GM18508 (cell line): ENCODE measurements at regions not wholly inside any gene's neighbourhood (a gene's known extent, or its start where the extent isn't known, plus 50 kb on each side); places are given as distances from the start of the nearest gene placed in this dataset.
"Not testable (repeated sequence)": the region's sequence is repeated elsewhere in the genome, so short reads cannot be mapped to it uniquely, and the experiment has no call there.

ENCODE experiments used
- ATAC-seq: cut with Tn5 transposase; IDR thresholded peaks from one replicate; pipeline ENCODE4 v1.9.1; 2021; ENCODE audit warnings: moderate number of reproducible peaks; ENCODE audit not compliant: insufficient read depth, unreplicated experiment

DNA sequence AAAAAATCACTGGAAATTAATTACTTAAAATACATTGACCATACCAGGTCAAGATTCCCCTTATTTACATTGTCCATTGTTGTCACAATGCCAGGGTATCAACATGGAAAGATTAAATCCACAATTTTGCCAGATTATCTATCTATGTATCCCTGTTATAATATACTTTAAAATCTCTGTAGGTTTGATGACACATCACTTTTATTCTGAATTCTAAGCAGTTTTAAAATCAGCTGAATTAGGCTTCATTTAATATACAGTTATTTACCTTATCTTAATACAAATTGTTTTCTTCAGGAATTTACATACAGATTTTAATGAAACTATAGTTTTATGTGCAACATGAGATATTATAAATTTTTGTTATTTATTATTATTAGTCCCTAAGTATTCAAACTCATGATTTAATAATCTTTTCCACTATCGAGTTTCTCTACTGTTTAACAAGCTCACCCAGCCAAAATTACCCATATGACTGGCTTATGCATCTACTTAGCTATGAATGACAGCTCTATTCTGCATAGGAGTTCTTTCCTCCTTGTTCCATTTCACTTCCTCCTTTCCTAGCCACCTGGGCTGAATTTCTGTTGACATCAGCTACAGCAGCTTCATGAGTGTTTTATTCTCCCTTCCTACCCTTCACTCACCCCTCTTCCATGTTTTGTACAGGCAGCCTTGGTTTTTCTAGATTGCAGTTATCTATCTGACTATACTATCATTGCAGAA, 654.2 kb upstream of the MAP3K7 start:
- peak; percentile 60 for ATAC-seq

DNA sequence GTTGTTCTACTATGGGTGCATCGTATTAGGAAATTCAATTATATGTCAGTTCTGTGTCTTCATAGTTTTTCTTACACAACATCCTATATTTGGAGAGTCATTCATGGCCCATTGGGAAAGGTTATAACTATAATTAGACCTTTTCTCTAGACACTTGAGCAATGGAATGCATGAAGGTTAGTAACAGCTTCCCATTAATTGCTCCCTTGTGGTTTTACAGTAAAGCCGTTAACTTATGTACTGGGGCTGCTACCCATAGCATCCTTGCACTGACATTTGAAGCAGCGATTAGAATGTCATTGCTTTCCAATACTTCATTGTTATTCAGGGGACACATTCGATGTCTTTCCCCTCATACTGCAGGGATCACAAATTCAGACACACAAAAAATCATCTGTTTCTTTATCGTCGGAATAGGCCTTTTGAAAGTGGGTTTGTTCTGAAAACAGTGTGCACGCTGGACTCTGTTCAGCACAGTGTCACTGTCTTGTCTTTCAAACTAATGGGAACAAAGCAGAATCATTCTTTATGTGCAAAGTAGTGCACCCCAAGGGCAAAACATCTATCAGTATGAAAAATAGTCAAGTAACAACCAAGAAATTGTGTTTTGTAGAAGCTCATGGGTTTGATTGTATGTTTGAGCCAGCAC, 634.3 kb upstream of the MAP3K7 start:
- ATAC-seq = no peak

DNA sequence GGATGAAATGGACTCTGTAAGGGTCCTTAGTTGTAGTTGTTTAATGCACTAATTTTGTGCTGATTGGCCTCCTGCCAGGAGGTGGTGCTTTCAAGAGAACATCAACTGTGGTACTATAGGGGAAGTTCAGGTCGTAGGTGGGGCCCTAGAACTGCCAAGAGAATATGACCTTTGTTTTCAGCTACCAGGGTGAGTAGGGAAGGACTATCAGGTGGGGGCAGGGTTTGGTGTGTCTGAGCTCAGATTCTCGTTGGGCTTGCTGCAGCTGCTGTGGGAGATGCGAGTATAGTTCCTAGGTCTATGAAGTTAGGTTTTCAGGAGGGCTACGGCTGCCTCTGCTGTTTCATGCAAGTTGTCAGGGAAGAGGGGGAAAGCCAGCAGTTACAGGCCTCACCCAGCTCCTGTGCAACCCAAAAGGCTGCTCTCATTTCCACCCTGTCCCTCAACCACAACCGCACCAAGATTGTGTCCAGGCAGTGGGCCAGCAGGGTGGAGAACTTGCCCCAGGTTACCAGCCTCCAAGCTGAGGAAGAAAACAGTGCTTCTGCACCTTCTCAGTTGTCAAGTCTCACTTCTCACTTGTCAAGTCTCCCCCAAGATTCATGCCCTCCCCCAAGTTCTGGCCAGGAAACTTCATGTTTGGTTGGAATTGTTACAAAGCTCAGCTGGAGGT, 626.5 kb upstream of the MAP3K7 start:
- ATAC-seq = no peak

GRCh38 chr6:91198588-91199255, 611.9 kb upstream of the MAP3K7 start:
- no peak for ATAC-seq

- no peak for ATAC-seq
These were observed 609.9 kb upstream of the MAP3K7 start for GRCh38 chr6:91196729-91197128.

- no peak for ATAC-seq
These were observed 606.6 kb upstream of the MAP3K7 start for GRCh38 chr6:91193446-91193845.

DNA sequence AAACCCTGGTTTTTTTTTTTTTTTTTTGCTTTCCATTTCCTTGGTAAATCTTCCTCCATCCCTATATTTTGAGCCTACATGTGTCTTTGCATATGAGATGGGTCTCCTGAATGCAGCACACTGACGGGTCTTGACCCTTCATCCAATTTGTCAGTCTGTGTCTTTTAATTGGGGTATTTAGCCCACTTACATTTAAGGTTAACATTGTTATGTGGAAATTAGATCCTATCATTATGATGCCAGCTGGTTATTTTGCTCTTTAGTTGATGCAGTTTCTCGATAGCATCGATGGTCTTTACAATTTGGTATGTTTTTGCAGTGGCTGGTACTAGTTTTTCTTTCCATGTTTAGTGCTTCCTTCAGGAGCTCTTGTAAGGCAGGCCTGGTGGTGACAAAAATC, 603.2 kb upstream of the MAP3K7 start:
- not testable (repeated sequence) for ATAC-seq

DNA sequence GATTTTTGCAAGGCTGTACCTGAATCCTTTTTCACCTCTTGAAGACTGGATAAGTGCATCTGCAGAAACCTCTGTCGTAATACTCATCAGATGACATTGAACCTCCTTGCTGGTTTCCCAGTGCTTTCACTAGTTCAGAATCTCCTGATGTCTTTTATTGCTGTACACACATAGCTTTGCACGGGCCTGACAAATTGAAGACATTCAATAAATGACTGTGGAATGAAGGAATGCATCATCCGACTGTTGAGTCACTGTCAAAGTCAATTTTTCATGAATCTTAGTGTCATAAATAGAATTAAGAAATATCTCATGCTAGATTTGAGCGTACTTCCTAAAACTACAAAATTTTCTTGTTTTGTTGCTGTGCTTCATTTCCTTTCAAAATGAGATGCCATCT, 598.2 kb upstream of the MAP3K7 start:
- ATAC-seq = no peak

DNA sequence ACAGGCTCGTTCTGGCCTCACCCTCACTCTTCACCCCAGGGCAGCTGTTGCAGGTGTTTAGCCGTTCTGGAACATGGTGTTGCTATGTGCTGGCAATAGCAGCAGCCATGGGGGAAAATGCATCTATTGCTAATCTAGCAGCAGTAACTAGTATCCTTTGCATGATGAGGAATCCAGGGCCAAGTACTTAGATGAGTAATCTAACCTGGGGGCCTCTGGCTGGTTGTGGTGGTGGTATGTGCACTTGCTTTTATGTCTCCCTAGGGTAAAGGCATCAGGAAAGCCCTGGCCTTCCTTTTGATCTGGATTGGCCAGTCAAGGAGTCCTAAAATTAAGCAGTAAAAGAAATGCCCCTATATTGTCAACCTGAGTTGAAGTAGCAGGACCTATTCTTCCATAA, 594.5 kb upstream of the MAP3K7 start:
- ATAC-seq = no peak

DNA sequence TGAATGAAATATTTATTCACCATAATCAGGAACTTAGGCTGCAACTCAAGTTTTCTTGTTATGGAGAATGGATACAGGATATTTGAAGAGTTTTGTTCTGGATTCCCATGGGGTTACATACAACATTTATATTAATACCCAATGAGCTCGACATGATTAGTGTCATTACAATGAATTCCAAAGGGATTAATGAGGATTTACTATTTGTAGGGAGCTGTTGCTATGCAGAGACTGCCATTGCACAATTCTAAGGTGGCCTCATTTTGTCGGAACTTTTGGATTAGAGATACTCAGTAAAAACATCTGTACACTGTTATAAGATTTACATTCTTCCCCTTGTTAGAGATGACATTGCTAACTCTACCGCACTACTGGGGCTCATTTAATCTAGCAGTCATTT, 586.8 kb upstream of the MAP3K7 start:
- no peak for ATAC-seq

DNA sequence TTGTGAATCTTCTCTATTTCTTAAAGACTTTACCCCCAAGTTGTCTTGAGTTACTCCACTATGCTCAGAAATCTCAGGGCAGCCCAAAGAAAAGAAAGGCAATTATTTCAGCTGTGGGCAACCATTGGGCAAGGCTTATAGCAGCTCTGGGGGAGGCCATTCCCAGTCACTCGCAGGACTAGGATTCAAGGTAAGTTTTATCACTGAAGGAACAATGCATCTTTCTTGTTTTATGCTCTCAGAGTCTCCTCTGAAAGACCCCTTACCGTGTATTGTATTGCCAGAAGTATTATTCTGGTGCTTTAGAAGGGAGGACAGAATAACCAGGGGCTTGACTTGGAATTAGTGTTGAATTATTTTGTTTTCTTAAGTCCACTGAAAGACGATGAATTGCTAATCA, 586.3 kb upstream of the MAP3K7 start:
- no peak for ATAC-seq

DNA sequence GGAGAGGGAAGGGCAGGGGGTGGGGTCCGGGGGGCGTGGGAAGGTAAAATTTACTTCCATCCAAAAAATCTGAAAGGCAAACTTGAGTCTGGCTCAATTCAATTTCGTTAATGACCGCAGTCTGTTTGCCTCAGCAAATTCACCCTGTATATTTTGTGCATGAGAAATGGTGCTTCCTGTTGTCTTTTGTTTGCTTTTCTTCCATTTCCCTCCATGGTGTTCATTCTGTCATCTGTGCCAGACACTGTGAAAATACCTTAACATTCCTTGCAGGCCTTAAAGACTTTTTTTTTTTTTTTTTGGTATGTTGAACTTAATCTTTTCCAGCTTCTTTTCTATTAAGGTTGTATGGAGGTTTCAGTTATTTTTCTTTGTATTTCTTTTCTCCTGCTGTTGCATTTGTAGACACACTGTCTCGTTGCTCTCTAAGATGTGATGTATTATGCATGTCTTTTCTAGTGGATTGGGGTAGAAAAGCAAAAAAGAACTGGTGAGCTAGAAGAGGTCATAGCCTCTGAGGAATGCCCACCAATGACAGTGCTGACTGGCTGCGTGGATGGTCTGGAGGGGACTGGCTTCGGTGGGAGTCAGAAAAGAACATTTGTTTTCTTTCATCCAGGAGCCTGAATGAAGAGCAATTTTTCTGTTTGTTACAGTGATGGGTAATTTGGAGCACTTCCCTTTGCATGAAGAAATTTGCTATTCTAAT, 585.0 kb upstream of the MAP3K7 start:
- ATAC-seq = no peak

GRCh38 chr6:91167846-91168245, 581.0 kb upstream of the MAP3K7 start:
- no peak for ATAC-seq

GRCh38 chr6:91166271-91167046, 579.6 kb upstream of the MAP3K7 start:
- no peak for ATAC-seq

DNA sequence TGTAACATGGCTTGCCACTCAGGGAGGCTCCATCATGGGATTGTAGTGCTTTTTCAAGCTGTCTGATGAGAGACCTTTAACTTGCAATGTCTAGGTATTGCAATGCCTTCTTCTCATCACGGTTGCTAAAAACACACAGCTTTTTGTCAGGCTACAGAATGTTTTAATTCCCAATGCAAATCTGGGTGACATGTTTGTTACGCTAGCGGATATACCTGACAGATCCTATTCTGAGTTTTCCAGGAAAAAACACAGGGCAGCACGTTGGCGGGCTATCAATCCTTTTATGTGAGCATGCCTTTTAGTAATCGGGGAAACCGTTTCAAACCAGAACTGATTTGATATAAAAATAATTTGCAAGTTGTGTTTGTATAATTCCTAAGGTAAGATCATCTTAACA, 577.2 kb upstream of the MAP3K7 start:
- no peak for ATAC-seq

GRCh38 chr6:91161246-91161645, 574.4 kb upstream of the MAP3K7 start:
- no peak for ATAC-seq

- ATAC-seq = no peak
These were observed 568.4 kb upstream of the MAP3K7 start for GRCh38 chr6:91155129-91155785.

DNA sequence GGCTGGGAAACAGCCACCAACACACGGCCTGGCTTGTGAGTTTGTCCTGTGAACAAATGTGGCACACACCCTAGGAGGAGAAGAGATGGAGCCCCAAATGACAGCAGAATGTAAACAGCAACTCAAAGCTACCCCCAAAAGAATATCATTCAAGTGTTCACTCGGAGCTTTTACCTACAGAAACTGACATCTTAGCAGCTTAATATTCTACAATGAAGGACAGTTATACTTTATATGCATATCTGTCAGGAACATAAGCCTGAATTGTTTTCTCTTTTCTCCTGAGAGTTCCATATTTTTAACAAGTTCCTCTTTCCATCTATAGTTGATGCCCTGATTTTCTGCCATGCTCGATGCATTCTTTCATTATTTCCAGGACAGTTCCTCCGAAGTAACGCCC, 566.0 kb upstream of the MAP3K7 start:
- no peak for ATAC-seq
